ENCODE measurements at regions not wholly inside any gene's neighbourhood (a gene's known extent, or its start where the extent isn't known, plus 50 kb on each side); places are given as distances from the start of the nearest gene placed in this dataset.

DNA sequence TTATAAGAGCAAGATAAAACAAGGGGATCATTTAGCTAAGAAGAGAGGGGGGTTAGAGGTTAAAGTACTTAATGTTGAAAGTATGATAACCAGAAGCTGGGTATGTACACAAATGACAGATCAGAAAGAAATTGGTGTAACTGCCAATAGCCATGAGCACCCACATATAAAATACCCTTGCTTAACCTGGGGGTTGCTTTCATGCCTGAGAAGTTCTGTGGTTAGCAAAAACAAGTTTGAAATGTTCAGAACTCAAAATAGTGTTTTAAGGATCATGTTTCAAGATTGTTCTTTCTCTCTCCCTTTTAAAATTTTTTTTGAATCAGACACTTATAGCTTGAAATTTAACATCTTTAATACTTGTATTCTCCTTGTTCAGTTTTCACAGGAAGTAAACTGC, 321.4 kb upstream of the GBE1 start:
- DNase-seq (ENCODE audit: low read depth): no peak
- TF ChIP-seq, protein P1, sequence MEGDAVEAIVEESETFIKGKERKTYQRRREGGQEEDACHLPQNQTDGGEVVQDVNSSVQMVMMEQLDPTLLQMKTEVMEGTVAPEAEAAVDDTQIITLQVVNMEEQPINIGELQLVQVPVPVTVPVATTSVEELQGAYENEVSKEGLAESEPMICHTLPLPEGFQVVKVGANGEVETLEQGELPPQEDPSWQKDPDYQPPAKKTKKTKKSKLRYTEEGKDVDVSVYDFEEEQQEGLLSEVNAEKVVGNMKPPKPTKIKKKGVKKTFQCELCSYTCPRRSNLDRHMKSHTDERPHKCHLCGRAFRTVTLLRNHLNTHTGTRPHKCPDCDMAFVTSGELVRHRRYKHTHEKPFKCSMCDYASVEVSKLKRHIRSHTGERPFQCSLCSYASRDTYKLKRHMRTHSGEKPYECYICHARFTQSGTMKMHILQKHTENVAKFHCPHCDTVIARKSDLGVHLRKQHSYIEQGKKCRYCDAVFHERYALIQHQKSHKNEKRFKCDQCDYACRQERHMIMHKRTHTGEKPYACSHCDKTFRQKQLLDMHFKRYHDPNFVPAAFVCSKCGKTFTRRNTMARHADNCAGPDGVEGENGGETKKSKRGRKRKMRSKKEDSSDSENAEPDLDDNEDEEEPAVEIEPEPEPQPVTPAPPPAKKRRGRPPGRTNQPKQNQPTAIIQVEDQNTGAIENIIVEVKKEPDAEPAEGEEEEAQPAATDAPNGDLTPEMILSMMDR (IDR thresholded peaks at IDR 0.05; ENCODE audit: insufficient read depth, low read depth, low read length): no peak
- H3K36me3 ChIP-seq (ENCODE audit: control insufficient read depth, insufficient read depth, low read length): no peaks in the 10 kb centered on the region
- ChIA-PET POLR2A (no interaction called here), CTCF (no interaction called here)
- no peak overlapping the region for H3K4me3 ChIP-seq (ENCODE audit: low read depth, low read length)
- H3K27me3 ChIP-seq (ENCODE audit: control insufficient read depth, insufficient read depth, low read length): no peaks in the 10 kb centered on the region

DNA sequence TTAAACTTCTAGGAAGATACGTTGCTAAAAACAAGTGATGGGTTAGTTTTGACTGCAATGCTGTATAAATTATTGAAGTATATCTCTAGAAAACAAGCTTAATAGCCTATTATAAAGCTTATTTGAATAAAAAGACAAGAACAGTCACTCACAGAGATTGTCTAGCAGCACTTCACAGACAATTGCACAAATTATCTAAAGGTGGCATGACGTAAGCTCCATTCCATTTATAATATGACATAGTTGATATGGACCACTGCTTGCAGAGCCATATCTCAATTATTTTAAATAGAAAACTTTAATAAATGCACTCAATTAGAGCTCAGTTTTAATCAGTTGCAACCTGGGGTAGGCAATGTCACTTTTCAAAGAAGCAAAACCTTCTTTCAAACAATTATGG, 319.9 kb upstream of the GBE1 start:
- TF ChIP-seq, protein P1 (IDR thresholded peaks at IDR 0.05; ENCODE audit: insufficient read depth, low read depth, low read length): no peak
- no peaks in the 10 kb centered on the region for H3K27me3 ChIP-seq (ENCODE audit: control insufficient read depth, insufficient read depth, low read length)
- DNase-seq (ENCODE audit: low read depth): no peak
- H3K36me3 ChIP-seq (ENCODE audit: control insufficient read depth, insufficient read depth, low read length): no peaks in the 10 kb centered on the region
- POLR2A ChIA-PET: no interaction called here
- H3K4me3 ChIP-seq (ENCODE audit: low read depth, low read length): no peak overlapping the region
- CTCF ChIA-PET: interaction anchor here (1.4 kb wide), 1 partner anchor 51 kb away, joined by 3 read pairs; no protein-coding TSS in a partner anchor

DNA sequence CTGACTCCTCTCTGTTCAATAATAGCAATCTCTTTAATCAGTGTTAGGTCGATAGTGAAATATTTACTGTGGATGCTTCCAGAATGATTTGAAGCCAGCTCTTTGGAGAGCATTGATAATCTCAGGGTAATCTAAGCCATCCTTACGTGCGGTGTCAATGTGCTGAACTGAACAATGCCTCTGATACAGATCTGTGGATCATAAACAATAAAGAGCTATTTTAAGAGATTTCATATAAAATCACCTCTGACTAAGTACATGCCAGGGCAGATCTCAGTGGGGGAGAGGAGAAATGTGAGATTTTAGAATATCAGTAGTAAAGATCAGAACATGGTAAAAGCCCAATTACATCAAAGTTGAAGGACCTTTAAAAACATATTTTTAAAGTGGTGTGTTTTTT, 319.3 kb upstream of the GBE1 start:
- ChIA-PET CTCF (interaction anchor here (1.4 kb wide), 1 partner anchor 52 kb away, joined by 3 read pairs; no protein-coding TSS in a partner anchor), POLR2A (no interaction called here)
- DNase-seq (ENCODE audit: low read depth): no peak

DNA sequence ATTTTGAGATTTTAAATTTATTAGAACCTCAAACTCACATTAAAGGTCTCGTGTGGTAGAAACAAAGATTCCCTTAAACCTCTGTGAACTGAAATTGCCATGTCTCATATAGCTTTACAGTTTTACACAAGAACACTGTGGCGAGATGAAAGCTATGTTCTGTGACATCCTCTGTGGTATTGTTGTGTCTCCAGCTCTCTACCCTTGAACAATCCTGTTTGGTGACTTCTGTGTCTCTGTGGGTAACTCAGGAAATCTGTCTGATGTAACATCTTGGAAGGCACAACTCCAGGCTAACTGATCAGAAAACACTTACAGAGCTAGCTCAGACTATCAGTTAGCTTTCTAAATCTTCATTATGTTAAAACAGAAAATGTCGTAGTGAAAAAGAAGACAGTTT, 318.8 kb upstream of the GBE1 start:
- ChIA-PET POLR2A (no interaction called here), CTCF (no interaction called here)
- no peaks in the 10 kb centered on the region for H3K27me3 ChIP-seq (ENCODE audit: control insufficient read depth, insufficient read depth, low read length)
- no peaks in the 10 kb centered on the region for H3K36me3 ChIP-seq (ENCODE audit: control insufficient read depth, insufficient read depth, low read length)
- no peak for DNase-seq (ENCODE audit: low read depth)
- TF ChIP-seq, protein P1 (IDR thresholded peaks at IDR 0.05; ENCODE audit: insufficient read depth, low read depth, low read length): no peak
- no peak overlapping the region for H3K4me3 ChIP-seq (ENCODE audit: low read depth, low read length)

More for the DNA sequence above, 319.3 kb upstream of the GBE1 start:
- TF ChIP-seq, protein P1 (IDR thresholded peaks at IDR 0.05; ENCODE audit: insufficient read depth, low read depth, low read length): no peak
- H3K27me3 ChIP-seq (ENCODE audit: control insufficient read depth, insufficient read depth, low read length): no peaks in the 10 kb centered on the region
- no peak overlapping the region for H3K4me3 ChIP-seq (ENCODE audit: low read depth, low read length)
- H3K36me3 ChIP-seq (ENCODE audit: control insufficient read depth, insufficient read depth, low read length): no peaks in the 10 kb centered on the region

DNA sequence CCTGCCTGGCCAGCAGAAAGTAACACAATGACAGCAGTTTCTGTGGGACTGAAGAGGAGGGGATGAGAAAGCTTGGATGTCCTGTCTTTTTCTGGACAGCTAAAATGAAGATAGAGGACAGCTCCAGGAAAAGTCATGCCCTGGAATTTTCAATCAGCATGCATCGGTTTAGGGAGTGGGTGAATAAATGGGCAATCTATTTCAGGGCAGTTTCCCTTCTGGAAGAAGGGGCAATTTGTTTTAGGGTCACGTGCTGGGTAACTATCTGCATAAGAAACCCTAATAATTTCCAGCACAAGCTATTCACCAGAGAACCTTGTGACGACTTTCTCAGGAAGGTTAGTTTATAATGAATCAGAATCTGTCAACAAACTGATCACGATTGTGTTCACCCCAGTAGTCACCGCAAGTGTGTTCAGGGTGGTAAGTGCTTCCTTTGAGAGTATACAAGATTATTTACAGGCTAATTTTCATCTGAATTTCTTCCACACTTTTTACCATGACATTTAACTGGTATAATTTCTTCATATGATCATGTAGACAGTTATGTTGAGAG, 318.0 kb upstream of the GBE1 start:
- CTCF ChIA-PET: no interaction called here
- Histone ChIP-seq H3K27me3 (ENCODE audit: control insufficient read depth, insufficient read depth, low read length) (no peaks in the 10 kb centered on the region), H3K36me3 (ENCODE audit: control insufficient read depth, insufficient read depth, low read length) (no peaks in the 10 kb centered on the region), H3K4me3 (ENCODE audit: low read depth, low read length) (no peak overlapping the region)
- DNase-seq (ENCODE audit: low read depth): no peak
- TF ChIP-seq, protein P1 (IDR thresholded peaks at IDR 0.05; ENCODE audit: insufficient read depth, low read depth, low read length): no peak
- POLR2A ChIA-PET: no interaction called here
